Urinary bladder (tissue), 3 donors: ENCODE measurements at regions not wholly inside any gene's neighbourhood (a gene's known extent, or its start where the extent isn't known, plus 50 kb on each side); places are given as distances from the start of the nearest gene placed in this dataset.
"Not testable (repeated sequence)": the region's sequence is repeated elsewhere in the genome, so short reads cannot be mapped to it uniquely, and the experiment has no call there.

Experiments used
- DNase-seq: peaks from one replicate; pipeline ENCODE4 v3.0.0-alpha.2; 2015; ENCODE audit errors: extremely low spot score
- H3K27ac ChIP-seq: one replicate; pipeline ENCODE4 v1.5.1; 2013; ENCODE audit warnings: low read depth, mild to moderate bottlenecking, moderate library complexity
- H3K36me3 ChIP-seq: one replicate; pipeline ENCODE4 v1.6.1; 2013; ENCODE audit warnings: mild to moderate bottlenecking, moderate library complexity; ENCODE audit not compliant: insufficient read depth
- H3K4me1 ChIP-seq: one replicate; pipeline ENCODE4 v1.6.1; 2013; ENCODE audit warnings: mild to moderate bottlenecking, moderate library complexity; ENCODE audit not compliant: insufficient read depth
- H3K4me3 ChIP-seq: one replicate; pipeline ENCODE4 v1.5.1; 2013; ENCODE audit warnings: low read depth, low read length
- WGBS: extraction: QIAGEN DNeasy Blood & Tissue Kit; methylation state at CpG from one replicate; pipeline ENCODE4 v1.1.7; 2013; 5-methylcytosine and 5-hydroxymethylcytosine counted together
- donor health status: healthy with polysubstance abuse.
- donor health status: healthy.

DNA sequence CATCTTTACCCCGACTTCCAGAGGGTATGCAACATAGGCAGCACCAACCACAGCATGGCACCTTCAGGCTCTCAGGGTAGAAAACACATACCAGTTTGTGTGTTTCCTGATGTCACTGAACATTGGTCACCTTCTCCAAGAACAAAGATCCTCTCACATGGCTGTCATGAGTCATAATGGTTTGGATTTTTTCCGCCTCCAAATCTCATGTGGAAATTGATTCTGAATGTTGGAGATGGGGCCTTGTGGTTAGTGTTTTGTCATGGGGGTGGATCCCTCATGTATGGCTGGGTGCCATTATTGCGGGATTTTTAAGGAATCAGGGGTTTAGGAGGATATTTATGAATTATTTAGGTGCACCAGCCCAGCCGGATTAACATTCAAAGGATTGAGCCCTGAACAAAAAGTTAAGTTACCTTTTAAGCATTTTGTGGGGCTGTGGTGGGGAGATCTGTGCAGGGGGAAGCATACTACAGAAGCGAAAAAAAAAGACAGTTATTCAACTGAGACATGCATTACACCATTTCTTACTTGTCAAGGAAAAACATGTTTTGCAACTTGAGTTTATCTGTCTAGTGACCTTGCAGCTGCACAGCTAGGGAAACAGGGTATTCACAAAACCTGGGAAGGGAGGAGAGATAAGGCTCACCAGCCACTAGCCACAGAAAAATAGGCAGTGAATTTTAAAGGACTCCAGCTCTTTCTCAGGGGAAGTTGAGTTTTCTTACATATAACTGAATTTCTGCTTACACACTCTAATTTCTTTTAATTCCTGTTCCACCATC, 774.1 kb upstream of the AUTS2 start:
- WGBS: 92% methylated on average over 5 of the region's 5 CpGs
- no peak for DNase-seq
- no peaks in the 10 kb centered on the region for H3K36me3 ChIP-seq
- no peak overlapping the region for H3K27ac ChIP-seq
- no peak overlapping the region for H3K4me3 ChIP-seq
- no peaks in the 10 kb centered on the region for H3K4me1 ChIP-seq

GRCh38 chr7:68828575-68828974, 769.7 kb upstream of the AUTS2 start:
- no peak for DNase-seq
- Histone ChIP-seq H3K27ac (no peak overlapping the region), H3K4me3 (no peak overlapping the region), H3K36me3 (no peaks in the 10 kb centered on the region), H3K4me1 (no peaks in the 10 kb centered on the region)
- 63% methylated on average over 11 of the region's 11 CpGs for WGBS

DNA sequence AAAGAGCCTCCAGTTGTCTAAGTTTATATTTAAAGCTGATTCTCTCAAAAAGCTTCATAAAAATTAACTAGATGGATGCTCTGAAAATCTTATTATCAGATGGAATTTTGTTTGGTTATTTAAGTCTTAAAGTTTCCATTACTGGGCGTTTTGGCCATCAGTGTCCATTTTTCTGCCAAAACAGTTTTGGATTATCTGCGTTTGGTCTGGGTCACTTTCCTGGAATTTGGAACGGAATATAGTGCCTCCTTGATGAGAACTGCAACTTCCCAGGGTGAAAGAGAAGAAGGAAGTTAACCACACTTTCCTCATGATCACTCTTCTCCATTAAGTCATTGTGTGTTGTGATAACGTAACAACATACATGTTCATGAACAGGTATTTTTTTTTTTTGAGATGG, 764.9 kb upstream of the AUTS2 start:
- Histone ChIP-seq H3K4me1 (no peaks in the 10 kb centered on the region), H3K27ac (no peak overlapping the region), H3K4me3 (no peak overlapping the region), H3K36me3 (no peaks in the 10 kb centered on the region)
- DNase-seq: peak; percentile 33
- 38% methylated on average over 4 of the region's 4 CpGs for WGBS

GRCh38 chr7:68839014-68839413, 759.3 kb upstream of the AUTS2 start:
- Histone ChIP-seq H3K4me1 (no peaks in the 10 kb centered on the region), H3K4me3 (no peak overlapping the region), H3K36me3 (no peaks in the 10 kb centered on the region), H3K27ac (no peak overlapping the region)
- no peak for DNase-seq
- 96% methylated on average over 9 of the region's 9 CpGs for WGBS

DNA sequence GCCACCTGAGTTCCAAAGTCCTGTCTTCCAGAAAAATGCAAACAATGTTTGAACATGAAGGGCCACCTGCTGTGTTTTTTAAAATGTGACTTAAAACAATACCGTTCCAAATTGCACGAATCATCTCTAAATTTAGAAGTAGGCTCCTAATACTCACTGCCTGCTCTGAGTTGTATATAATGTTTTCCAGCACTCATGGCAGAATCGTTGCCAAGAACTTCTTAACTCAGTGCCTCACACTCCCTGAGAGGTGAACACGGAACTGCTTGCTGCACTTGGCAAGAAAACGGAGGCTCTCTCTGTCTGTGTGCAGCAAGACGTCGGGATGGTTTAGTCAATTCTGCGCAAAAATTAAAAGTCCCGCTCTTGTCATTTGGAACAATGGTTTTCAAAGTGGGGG, 757.3 kb upstream of the AUTS2 start:
- WGBS: 29% methylated on average over 9 of the region's 9 CpGs
- H3K4me3 ChIP-seq: no peak overlapping the region
- H3K36me3 ChIP-seq: no peaks in the 10 kb centered on the region
- no peak overlapping the region for H3K27ac ChIP-seq
- H3K4me1 ChIP-seq: no peaks in the 10 kb centered on the region
- peak; percentile 36 for DNase-seq

DNA sequence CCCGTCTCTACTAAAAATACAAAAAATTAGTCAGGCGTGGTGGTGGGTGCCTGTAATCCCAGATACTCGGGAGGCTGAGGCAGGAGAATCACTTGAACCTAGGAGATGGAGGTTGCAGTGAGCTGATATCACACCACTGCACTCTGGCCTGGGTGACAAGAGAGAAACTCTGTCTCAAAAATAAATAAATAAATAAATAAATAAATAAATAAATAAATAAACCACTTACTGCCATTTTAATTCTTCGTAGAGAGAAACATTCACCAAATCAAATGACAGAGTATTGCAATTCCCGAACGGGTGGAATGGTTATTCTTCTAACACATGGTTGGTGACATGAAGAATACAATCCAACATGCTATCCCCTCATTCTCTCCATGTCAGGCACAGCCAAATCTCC, 754.3 kb upstream of the AUTS2 start:
- not testable (repeated sequence) for H3K36me3 ChIP-seq, H3K4me1 ChIP-seq, H3K27ac ChIP-seq, H3K4me3 ChIP-seq, DNase-seq
- 97% methylated on average over 6 of the region's 6 CpGs for WGBS

DNA sequence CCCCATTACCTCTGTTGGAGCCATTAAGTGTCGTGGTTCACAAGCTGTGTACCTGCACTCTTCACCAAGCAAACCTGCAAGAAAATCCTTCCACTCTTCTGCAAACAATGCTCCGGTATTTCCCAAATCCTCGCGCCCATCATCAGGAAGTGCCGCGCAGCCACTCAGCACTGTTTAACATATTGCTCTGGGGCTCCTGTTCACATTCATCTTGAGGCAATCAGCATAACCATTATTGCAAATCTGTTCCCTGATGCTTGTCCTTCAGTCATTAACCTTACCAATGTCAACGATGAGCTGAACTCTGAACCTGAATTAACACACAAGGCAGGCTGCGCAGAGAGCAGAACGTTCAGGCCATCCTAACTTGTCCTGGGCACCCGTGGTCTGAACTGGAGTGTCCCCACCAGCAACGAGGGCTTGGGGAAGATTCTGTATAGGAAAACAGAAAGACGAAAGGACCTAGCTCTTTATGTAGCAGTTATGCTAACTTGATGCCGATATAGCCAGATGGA, 751.4 kb upstream of the AUTS2 start:
- H3K27ac ChIP-seq: no peak overlapping the region
- WGBS: 84% methylated on average over 13 of the region's 13 CpGs
- no peaks in the 10 kb centered on the region for H3K36me3 ChIP-seq
- H3K4me3 ChIP-seq: no peak overlapping the region
- no peak for DNase-seq
- no peaks in the 10 kb centered on the region for H3K4me1 ChIP-seq

- DNase-seq: no peak
- Histone ChIP-seq H3K4me3 (no peak overlapping the region), H3K36me3 (no peaks in the 10 kb centered on the region), H3K27ac (no peak overlapping the region), H3K4me1 (no peaks in the 10 kb centered on the region)
- WGBS: 87% methylated on average over 6 of the region's 6 CpGs
Observed at GRCh38 chr7:68853254-68853653, 745.0 kb upstream of the AUTS2 start.

DNA sequence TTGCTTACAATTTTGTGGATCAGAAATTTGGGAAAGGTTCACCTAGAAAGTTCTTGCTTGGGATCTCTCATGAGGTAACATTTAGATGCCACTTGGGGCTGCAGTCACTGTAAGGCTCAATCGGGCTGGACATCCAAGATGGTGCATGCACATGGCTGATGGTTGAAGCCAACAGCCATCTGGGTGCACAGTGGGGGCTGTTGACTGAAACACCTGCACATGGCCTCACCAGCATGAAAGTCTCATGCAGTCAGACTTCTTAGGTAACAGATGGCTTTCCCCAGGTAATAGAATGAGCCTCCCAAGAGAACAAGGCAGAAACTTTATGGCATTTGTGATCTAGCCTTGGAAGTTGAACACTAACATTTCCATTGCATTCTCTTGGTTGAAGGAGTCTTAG, 740.7 kb upstream of the AUTS2 start:
- no peaks in the 10 kb centered on the region for H3K4me1 ChIP-seq
- H3K4me3 ChIP-seq: no peak overlapping the region
- no peaks in the 10 kb centered on the region for H3K36me3 ChIP-seq
- no peak for DNase-seq
- 97% methylated on average over 1 of the region's 1 CpG for WGBS
- H3K27ac ChIP-seq: no peak overlapping the region

- no peaks in the 10 kb centered on the region for H3K4me1 ChIP-seq
- H3K27ac ChIP-seq: no peak overlapping the region
- no peak overlapping the region for H3K4me3 ChIP-seq
- no peak for DNase-seq
- no peaks in the 10 kb centered on the region for H3K36me3 ChIP-seq
- WGBS: 62% methylated on average over 1 of the region's 1 CpG
Observed at GRCh38 chr7:68858497-68858896, 739.8 kb upstream of the AUTS2 start.

DNA sequence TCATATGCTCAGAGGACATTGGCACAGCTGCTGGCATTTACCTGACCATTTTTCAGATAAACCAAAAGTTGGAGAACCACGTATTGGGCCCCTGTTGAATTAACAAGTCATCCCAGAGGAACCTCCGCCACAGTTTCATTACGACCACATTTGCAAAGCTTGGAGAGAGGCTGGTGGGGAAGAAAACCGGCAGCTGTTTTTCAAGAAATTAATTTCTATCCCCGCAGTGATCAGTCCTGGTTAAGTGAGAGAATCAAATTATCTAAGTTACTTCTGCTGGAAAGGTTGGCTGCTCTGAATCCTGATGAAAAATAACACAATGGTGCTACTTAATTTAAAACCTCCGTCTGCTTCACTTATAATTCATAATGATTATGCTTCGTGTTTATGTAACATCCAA, 737.1 kb upstream of the AUTS2 start:
- Histone ChIP-seq H3K36me3 (no peaks in the 10 kb centered on the region), H3K4me1 (no peaks in the 10 kb centered on the region), H3K27ac (no peak overlapping the region), H3K4me3 (no peak overlapping the region)
- no peak for DNase-seq
- 81% methylated on average over 7 of the region's 7 CpGs for WGBS

DNA sequence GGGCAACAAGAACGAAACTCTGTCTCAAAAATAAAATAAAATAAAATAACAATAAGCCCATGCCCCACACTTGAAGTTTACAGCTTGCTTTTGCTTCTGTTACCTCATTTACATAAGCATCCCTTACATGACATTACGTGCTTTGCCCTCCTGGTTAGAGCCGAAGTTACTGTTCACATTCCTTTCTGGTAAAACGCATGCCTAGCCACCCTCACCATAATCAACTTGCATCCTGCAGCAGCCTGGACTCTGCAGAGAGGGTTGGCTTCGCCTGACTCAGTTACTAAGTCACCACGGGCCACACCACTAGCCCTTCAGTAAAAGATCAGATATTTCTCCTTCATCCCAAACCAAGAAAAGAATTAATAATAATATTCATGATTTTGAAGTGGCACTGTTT, 736.0 kb upstream of the AUTS2 start:
- Histone ChIP-seq H3K4me3 (no peak overlapping the region), H3K36me3 (no peaks in the 10 kb centered on the region), H3K27ac (no peak overlapping the region), H3K4me1 (no peaks in the 10 kb centered on the region)
- no peak for DNase-seq
- 89% methylated on average over 6 of the region's 6 CpGs for WGBS

DNA sequence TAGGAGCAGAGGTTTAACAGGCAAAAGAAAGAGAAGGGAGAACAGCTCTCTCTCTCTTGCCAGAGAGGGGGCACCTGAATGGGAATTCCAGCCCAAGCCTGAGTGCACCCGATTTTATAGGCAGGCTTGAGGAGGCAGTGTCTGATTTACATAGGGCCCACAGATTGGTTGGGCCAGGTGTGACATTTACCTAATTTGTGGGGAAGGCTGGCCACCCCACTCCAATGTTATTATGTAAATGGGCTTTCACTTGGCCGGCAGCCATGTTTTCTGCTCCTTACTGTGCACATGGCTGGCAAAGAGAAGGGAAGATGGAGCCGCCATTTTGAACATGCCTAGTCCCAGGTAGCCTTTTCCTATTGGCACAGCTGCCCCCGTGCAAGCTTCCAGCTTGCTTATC, 735.5 kb upstream of the AUTS2 start:
- Histone ChIP-seq H3K27ac (no peak overlapping the region), H3K4me1 (no peaks in the 10 kb centered on the region), H3K36me3 (no peaks in the 10 kb centered on the region), H3K4me3 (no peak overlapping the region)
- no peak for DNase-seq
- 81% methylated on average over 4 of the region's 4 CpGs for WGBS

DNA sequence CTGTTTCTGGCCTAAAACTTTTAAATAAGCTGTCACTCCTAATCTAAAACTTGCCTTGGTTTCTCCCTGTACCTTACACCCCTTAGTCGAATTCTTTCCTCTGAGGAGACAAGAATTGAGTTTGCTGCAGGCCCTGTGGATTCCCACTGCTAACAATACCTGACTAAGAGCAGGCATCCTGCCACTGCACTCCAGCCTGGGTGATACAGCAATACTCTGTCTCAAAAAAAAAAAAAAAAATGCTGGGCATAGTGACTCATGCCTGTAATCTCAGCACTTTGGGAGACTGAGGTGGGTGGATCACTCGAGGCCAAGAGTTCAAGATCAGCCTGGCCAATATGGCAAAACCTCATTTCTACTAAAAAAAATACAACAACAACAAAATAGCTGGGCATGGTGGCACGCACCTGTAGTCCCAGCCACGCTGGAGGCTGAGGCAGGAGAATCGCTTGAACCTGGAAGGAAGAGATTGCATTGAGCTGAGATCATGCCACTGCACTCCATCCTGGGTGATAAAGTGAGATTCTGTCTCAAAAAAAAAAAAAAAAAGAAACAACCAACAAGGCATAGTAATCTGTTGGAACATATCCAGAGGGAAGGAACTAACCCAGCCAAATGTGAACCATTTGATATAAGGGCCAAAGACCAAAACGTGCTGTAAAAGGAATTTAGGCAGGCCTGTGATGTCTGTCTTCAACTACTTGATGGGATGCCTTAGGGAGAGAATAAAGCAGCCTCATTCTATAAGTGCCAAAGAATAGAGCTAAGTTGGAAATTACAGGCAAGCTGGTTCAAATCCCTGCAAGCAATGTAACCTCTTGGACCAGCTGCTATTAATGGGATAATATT, 732.7 kb upstream of the AUTS2 start:
- Histone ChIP-seq H3K4me1 (no peaks in the 10 kb centered on the region), H3K27ac (no peak overlapping the region), H3K36me3 (no peaks in the 10 kb centered on the region), H3K4me3 (no peak overlapping the region)
- DNase-seq: no peak
- WGBS: 79% methylated on average over 6 of the region's 6 CpGs
